Esophagus muscularis mucosa (tissue), 4 donors: ENCODE measurements at regions not wholly inside any gene's neighbourhood (a gene's known extent, or its start where the extent isn't known, plus 50 kb on each side); places are given as distances from the start of the nearest gene placed in this dataset.

Experiments
- DNase-seq: peaks from one replicate; pipeline ENCODE4 v3.0.0-alpha.2; 2017; ENCODE audit errors: extremely low spot score
- H3K27ac ChIP-seq, 4 donors: fragments of 200-600 bp; sonication (generic); replicated peaks in 1 of 4; 1 replicate in 3 of 4; 2 replicates in 1 of 4; pipeline ENCODE4 v1.5.1; 2016 to 2019; ENCODE audit warnings: mild to moderate bottlenecking in 1 of 4
- H3K27me3 ChIP-seq, 4 donors: fragments of 200-600 bp; sonication (generic); one replicate each; pipeline versions ENCODE4 v1.5.1 to v1.6.0; 2016 to 2019
- H3K36me3 ChIP-seq, 4 donors: fragments of 200-600 bp; sonication (generic); one replicate each; pipeline ENCODE4 v1.5.1; 2016 to 2019
- H3K4me1 ChIP-seq, 4 donors: fragments of 200-600 bp; sonication (generic); one replicate each; pipeline ENCODE4 v1.5.1; 2016 to 2019
- H3K4me3 ChIP-seq, 4 donors: fragments of 200-600 bp; sonication (generic); 1 replicate in 2 of 4; 2 replicates in 2 of 4; pipeline ENCODE4 v1.5.1; 2016 to 2019; ENCODE audit warnings: mild to moderate bottlenecking in 4 of 4, moderate library complexity in 1 of 4
- H3K9me3 ChIP-seq, 4 donors: fragments of 200-600 bp; sonication (generic); 1 replicate in 3 of 4; 2 replicates in 1 of 4; pipeline ENCODE4 v1.5.1; 2016 to 2019
- EP300 ChIP-seq: sonication (generic); formaldehyde crosslinking; IDR thresholded peaks from one replicate; pipeline ENCODE4 v1.6.1; 2017; ENCODE audit warnings: antibody characterized with exemption
- POLR2A ChIP-seq: fragments of 450-650 bp; IDR thresholded peaks from one replicate; pipeline ENCODE4 v1.6.1; 2017; ENCODE audit warnings: antibody characterized with exemption, moderate library complexity, mild to moderate bottlenecking, low read depth
- POLR2AphosphoS5 ChIP-seq, 2 donors: sonication (generic); formaldehyde crosslinking; IDR thresholded peaks; one replicate each; pipeline ENCODE4 v1.6.1; 2017; ENCODE audit warnings: antibody characterized with exemption in 2 of 2
- WGBS: methylation state at CpG from one replicate; pipeline ENCODE4 v1.1.5; 2018; 5-methylcytosine and 5-hydroxymethylcytosine counted together
- intact Hi-C: fragments of 100-400 bp; cut with DNase I; formaldehyde crosslinking; loops from one replicate; pipeline ENCODE4 v1.15.1; 2023
- TF ChIP-seq, protein P1 (sequence below), 3 experiments: fragments of 200-600 bp in 2 of 3; fragments of 450-650 bp in 1 of 3; sonication (generic) in 2 of 3; IDR thresholded peaks; one replicate each; pipeline ENCODE4 v1.5.1; 2017 to 2019; ENCODE audit warnings: antibody characterized with exemption in 3 of 3, mild to moderate bottlenecking in 2 of 3, moderate library complexity in 1 of 3

DNA sequence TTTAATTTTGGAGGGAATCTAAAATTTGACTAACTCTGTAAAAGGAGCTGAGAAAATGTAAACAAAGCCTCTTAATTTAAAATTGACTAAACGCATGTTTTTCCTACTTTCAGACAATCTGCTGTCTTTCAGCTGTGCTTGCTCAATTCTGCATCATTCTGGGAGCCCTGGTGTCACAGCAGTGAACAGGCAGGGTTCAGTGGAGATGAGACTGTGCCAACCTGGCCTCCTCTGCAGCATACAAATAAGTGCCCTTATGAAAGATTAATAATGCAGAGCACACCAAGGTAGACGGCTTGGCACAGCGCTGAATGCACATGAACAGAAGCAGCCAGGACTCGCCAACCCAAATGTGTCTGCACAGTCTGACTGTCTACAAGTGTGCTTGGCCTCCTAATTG is 222.0 kb upstream of the CHAC2 start:
- Histone ChIP-seq H3K9me3 (peaks cover 0 to 11% (median 7%) of the 10 kb centered on the region in 4 donors), H3K4me3 (no peak overlapping the region), H3K27ac (no peak overlapping the region), H3K36me3 (no peaks in the 10 kb centered on the region), H3K4me1 (peaks cover 0 to 5% (median 3%) of the 10 kb centered on the region in 4 donors), H3K27me3 (no peaks in the 10 kb centered on the region)
- TF ChIP-seq, protein P1, sequence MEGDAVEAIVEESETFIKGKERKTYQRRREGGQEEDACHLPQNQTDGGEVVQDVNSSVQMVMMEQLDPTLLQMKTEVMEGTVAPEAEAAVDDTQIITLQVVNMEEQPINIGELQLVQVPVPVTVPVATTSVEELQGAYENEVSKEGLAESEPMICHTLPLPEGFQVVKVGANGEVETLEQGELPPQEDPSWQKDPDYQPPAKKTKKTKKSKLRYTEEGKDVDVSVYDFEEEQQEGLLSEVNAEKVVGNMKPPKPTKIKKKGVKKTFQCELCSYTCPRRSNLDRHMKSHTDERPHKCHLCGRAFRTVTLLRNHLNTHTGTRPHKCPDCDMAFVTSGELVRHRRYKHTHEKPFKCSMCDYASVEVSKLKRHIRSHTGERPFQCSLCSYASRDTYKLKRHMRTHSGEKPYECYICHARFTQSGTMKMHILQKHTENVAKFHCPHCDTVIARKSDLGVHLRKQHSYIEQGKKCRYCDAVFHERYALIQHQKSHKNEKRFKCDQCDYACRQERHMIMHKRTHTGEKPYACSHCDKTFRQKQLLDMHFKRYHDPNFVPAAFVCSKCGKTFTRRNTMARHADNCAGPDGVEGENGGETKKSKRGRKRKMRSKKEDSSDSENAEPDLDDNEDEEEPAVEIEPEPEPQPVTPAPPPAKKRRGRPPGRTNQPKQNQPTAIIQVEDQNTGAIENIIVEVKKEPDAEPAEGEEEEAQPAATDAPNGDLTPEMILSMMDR (IDR thresholded peaks at IDR 0.05), result no peak
- TF ChIP-seq POLR2AphosphoS5 (IDR thresholded peaks at IDR 0.05), result no peak
- TF ChIP-seq EP300, result no peak
- TF ChIP-seq POLR2A, result no peak
- intact Hi-C loops, result no loop called here
- DNase-seq, result no peak
- WGBS, result 54% methylated on average over 4 of the region's 4 CpGs

GRCh38 chr2:53544871-53545558 is 222.6 kb upstream of the CHAC2 start:
- no peak for DNase-seq
- no peaks in the 10 kb centered on the region for H3K27me3 ChIP-seq
- H3K36me3 ChIP-seq, result no peaks in the 10 kb centered on the region
- H3K4me3 ChIP-seq, result no peak overlapping the region
- H3K4me1 ChIP-seq, result peaks cover 0 to 5% (median 3%) of the 10 kb centered on the region in 4 donors
- 44% methylated on average over 7 of the region's 7 CpGs for WGBS
- H3K27ac ChIP-seq, result no peak overlapping the region
- intact Hi-C loops, result no loop called here
- peaks cover 0 to 14% (median 9%) of the 10 kb centered on the region in 4 donors for H3K9me3 ChIP-seq
- TF ChIP-seq, protein P1 (IDR thresholded peaks at IDR 0.05), result no peak
- TF ChIP-seq POLR2A, result no peak

GRCh38 chr2:53543083-53543482 is 224.5 kb upstream of the CHAC2 start:
- WGBS, result 57% methylated on average over 1 of the region's 1 CpG
- DNase-seq, result no peak
- Histone ChIP-seq H3K9me3 (peaks cover 0 to 14% (median 9%) of the 10 kb centered on the region in 4 donors), H3K4me1 (peaks cover 0 to 5% (median 3%) of the 10 kb centered on the region in 4 donors), H3K27me3 (no peaks in the 10 kb centered on the region), H3K4me3 (no peak overlapping the region), H3K27ac (no peak overlapping the region), H3K36me3 (no peaks in the 10 kb centered on the region)
- TF ChIP-seq POLR2AphosphoS5 (IDR thresholded peaks at IDR 0.05) (no peak), POLR2A (no peak), EP300 (no peak)
- TF ChIP-seq, protein P1 (IDR thresholded peaks at IDR 0.05), result no peak
- intact Hi-C loops, result no loop called here

GRCh38 chr2:53536583-53537361 is 230.8 kb upstream of the CHAC2 start:
- Histone ChIP-seq H3K4me3 (no peak overlapping the region), H3K4me1 (no peaks in the 10 kb centered on the region), H3K27ac (no peak overlapping the region), H3K27me3 (no peaks in the 10 kb centered on the region), H3K9me3 (peaks cover 0 to 19% (median 12%) of the 10 kb centered on the region in 4 donors), H3K36me3 (no peaks in the 10 kb centered on the region)
- intact Hi-C loops, result no loop called here
- 87% methylated on average over 4 of the region's 4 CpGs for WGBS
- no peak for DNase-seq
- no peak for TF ChIP-seq POLR2AphosphoS5 (IDR thresholded peaks at IDR 0.05)
- TF ChIP-seq EP300, result no peak
- TF ChIP-seq POLR2A, result no peak
- TF ChIP-seq, protein P1 (IDR thresholded peaks at IDR 0.05), result no peak
